Lung (tissue), 11 donors: ENCODE measurements at regions not wholly inside any gene's neighbourhood (a gene's known extent, or its start where the extent isn't known, plus 50 kb on each side); places are given as distances from the start of the nearest gene placed in this dataset.
"Not testable (repeated sequence)": the region's sequence is repeated elsewhere in the genome, so short reads cannot be mapped to it uniquely, and the experiment has no call there.

Source experiments
- ATAC-seq: fragments of 200-7000 bp; cut with Tn5 transposase; one replicate; pipeline ENCODE4 v1.9.1; 2020; ENCODE audit warnings: moderate number of reproducible peaks; ENCODE audit not compliant: insufficient read depth, low FRiP score
- DNase-seq, 3 donors: peaks; one replicate each; pipeline ENCODE4 v3.0.0-alpha.2; 2013 to 2017
- H3K27ac ChIP-seq, 2 donors: one replicate each; pipeline ENCODE4 v1.5.1; 2013; ENCODE audit warnings: mild to moderate bottlenecking in 2 of 2, moderate library complexity in 2 of 2, control low read depth in 1 of 2, inconsistent platforms in 1 of 2, low read depth in 1 of 2, low read length in 1 of 2
- H3K27me3 ChIP-seq, 3 donors: one replicate each; pipeline ENCODE4 v1.5.1; 2013; ENCODE audit warnings: low read length in 2 of 3; ENCODE audit not compliant: control insufficient read depth in 3 of 3, insufficient read depth in 3 of 3
- H3K36me3 ChIP-seq, 4 donors: one replicate each; pipeline ENCODE4 v1.5.1; 2013; ENCODE audit warnings: low read length in 4 of 4, mild to moderate bottlenecking in 1 of 4, moderate library complexity in 1 of 4; ENCODE audit not compliant: control insufficient read depth in 4 of 4, insufficient read depth in 4 of 4
- H3K4me1 ChIP-seq, 5 donors: one replicate each; pipeline ENCODE4 v1.5.1; 2013; ENCODE audit warnings: low read length in 5 of 5, mild to moderate bottlenecking in 2 of 5, moderate library complexity in 1 of 5; ENCODE audit not compliant: control insufficient read depth in 5 of 5, insufficient read depth in 5 of 5
- H3K4me3 ChIP-seq: one replicate; pipeline ENCODE4 v1.5.1; 2013; ENCODE audit warnings: mild to moderate bottlenecking, control low read depth, moderate library complexity
- H3K9ac ChIP-seq, 2 donors: one replicate each; pipeline ENCODE4 v1.5.1; 2013; ENCODE audit warnings: low read length in 2 of 2, control low read depth in 1 of 2; ENCODE audit not compliant: insufficient read depth in 1 of 2
- H3K9me3 ChIP-seq, 4 donors: one replicate each; pipeline ENCODE4 v1.5.1; 2013; ENCODE audit warnings: low read length in 3 of 4, mild to moderate bottlenecking in 1 of 4, moderate library complexity in 1 of 4; ENCODE audit not compliant: control insufficient read depth in 4 of 4, insufficient read depth in 3 of 4
- WGBS, 2 donors: extraction: QIAGEN DNeasy Blood & Tissue Kit; methylation state at CpG; one replicate each; pipeline ENCODE4 v1.1.7; 2013; 5-methylcytosine and 5-hydroxymethylcytosine counted together
- TF ChIP-seq, protein P1 (sequence below): IDR thresholded peaks from 2 replicates; pipeline ENCODE4 v1.5.1; 2012; ENCODE audit warnings: mild to moderate bottlenecking; ENCODE audit errors: control extremely low read depth, extremely low read depth
- donor health status: control.
- donor health status: control.
- donor health status: Bipolar disorder and iron deficiency.
- donor health status: healthy.
- donor health status: DM: yes; HTN: yes; CAD: no.

DNA sequence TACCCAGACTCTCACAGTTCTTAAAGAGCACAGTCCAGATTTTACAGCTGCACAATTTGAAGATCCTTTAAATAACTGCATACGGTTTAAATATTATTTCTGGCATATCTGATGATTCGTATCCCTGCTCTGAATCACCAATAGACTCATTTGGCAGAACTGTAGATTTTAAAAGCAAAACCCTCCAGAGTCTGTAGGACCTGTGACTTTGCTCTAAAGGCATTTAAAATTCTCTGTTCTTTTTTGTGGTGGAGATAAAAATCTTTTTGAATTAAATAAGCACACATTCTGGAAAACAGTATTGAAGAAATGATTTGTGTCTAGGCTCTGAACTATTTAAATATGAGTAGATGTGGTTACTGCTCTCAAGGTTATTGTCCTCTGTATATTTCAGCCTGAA, 246.2 kb upstream of the PITX2 start:
- Histone ChIP-seq H3K9ac (no peak overlapping the region), H3K9me3 (no peaks in the 10 kb centered on the region), H3K27me3 (no peaks in the 10 kb centered on the region), H3K27ac (no peak overlapping the region), H3K36me3 (no peaks in the 10 kb centered on the region), H3K4me1 (peaks cover 0 to 16% (median 0%) of the 10 kb centered on the region in 5 donors), H3K4me3 (no peak overlapping the region)
- DNase-seq (no peak), ATAC-seq (no peak)
- 58 to 68% methylated on average over 2 of the region's 2 CpGs for WGBS, 2 donors
- TF ChIP-seq, protein P1, sequence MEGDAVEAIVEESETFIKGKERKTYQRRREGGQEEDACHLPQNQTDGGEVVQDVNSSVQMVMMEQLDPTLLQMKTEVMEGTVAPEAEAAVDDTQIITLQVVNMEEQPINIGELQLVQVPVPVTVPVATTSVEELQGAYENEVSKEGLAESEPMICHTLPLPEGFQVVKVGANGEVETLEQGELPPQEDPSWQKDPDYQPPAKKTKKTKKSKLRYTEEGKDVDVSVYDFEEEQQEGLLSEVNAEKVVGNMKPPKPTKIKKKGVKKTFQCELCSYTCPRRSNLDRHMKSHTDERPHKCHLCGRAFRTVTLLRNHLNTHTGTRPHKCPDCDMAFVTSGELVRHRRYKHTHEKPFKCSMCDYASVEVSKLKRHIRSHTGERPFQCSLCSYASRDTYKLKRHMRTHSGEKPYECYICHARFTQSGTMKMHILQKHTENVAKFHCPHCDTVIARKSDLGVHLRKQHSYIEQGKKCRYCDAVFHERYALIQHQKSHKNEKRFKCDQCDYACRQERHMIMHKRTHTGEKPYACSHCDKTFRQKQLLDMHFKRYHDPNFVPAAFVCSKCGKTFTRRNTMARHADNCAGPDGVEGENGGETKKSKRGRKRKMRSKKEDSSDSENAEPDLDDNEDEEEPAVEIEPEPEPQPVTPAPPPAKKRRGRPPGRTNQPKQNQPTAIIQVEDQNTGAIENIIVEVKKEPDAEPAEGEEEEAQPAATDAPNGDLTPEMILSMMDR = no peak

DNA sequence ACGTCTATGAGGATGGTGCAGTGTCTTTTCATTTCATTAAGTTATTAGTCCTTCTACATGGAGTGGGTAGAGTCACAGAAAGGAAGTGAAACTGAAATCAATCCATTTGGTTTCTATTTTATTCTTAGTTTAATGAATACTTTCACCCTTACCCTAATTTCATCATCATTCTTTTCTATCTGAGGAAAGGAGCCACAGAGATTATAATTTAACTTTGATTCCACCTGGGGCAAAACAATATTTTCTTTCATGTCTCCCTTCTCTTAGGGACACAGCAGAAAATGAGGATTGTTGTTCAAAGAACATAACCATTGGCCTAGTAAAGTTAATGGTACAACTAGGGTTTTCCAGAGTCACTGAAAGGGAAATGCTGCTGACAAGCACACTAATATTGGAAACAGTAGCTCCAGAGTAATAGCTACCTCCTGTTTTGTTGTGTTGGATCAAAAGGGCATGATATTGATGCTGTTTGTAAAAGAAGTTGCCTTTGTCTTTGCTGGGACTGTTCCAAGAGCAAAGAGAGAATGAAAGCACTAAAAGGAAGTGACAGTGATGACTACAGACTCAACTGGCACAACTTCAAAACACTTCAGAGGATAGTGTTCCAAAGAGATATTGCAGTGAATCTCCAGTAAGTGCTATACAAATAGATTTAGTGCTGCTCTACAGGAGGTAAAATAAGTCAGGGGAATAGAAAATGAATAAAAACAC, 247.1 kb upstream of the PITX2 start:
- no peak overlapping the region for H3K27ac ChIP-seq
- H3K36me3 ChIP-seq = no peaks in the 10 kb centered on the region
- H3K27me3 ChIP-seq = no peaks in the 10 kb centered on the region
- TF ChIP-seq, protein P1 = no peak
- H3K9me3 ChIP-seq = no peaks in the 10 kb centered on the region
- H3K4me1 ChIP-seq = peaks cover 0 to 16% (median 0%) of the 10 kb centered on the region in 5 donors
- 69 to 74% methylated on average over 1 of the region's 1 CpG for WGBS, 2 donors
- H3K4me3 ChIP-seq = no peak overlapping the region
- no peak for ATAC-seq
- H3K9ac ChIP-seq = no peak overlapping the region
- DNase-seq = peak in 2 of 3 donors; percentile 53 to 68

GRCh38 chr4:110876214-110876613, 253.3 kb upstream of the PITX2 start:
- not testable (repeated sequence) for ATAC-seq, H3K4me3 ChIP-seq, H3K27ac ChIP-seq, H3K9me3 ChIP-seq, DNase-seq, H3K4me1 ChIP-seq, H3K27me3 ChIP-seq, H3K9ac ChIP-seq, H3K36me3 ChIP-seq
- WGBS, 2 donors = 83 to 90% methylated on average over 17 of the region's 18 CpGs

GRCh38 chr4:110876866-110877265, 254.0 kb upstream of the PITX2 start:
- ATAC-seq (no peak), DNase-seq (no peak)
- Histone ChIP-seq H3K27ac (no peak overlapping the region), H3K36me3 (no peaks in the 10 kb centered on the region), H3K27me3 (no peaks in the 10 kb centered on the region), H3K9me3 (peaks cover 0 to 2% (median 0%) of the 10 kb centered on the region in 4 donors), H3K4me3 (no peak overlapping the region), H3K4me1 (no peaks in the 10 kb centered on the region), H3K9ac (no peak overlapping the region)
- WGBS, 2 donors = 54 to 74% methylated on average over 1 of the region's 1 CpG
- TF ChIP-seq, protein P1 = no peak
